ENCODE measurements at regions not wholly inside any gene's neighbourhood (a gene's known extent, or its start where the extent isn't known, plus 50 kb on each side); places are given as distances from the start of the nearest gene placed in this dataset.

- Histone ChIP-seq H3K9ac (ENCODE audit: low read length) (no peak overlapping the region), H3K4me1 (ENCODE audit: control insufficient read depth in 1 of 2, insufficient read depth in 2 of 2, low read length in 2 of 2) (peaks cover 0 to 5% of the 10 kb centered on the region in 2 experiments; a peak in 2 of 4 replicates), H3K27ac (ENCODE audit: low read depth, low read length) (no peak overlapping the region), H3K4me2 (ENCODE audit: low read length) (no peak overlapping the region), H3K4me3 (replicated peaks in 1 of 2; ENCODE audit: low read depth in 1 of 2, low read length in 2 of 2) (no peak overlapping the region), H3K9me2 (ENCODE audit: insufficient read depth) (no peaks in the 10 kb centered on the region), H2AFZ (ENCODE audit: low read depth, low read length, poor library complexity, severe bottlenecking) (no peak overlapping the region), H3K9me3 (ENCODE audit: control insufficient read depth in 1 of 2, insufficient read depth in 1 of 2, low read depth in 1 of 2, low read length in 2 of 2) (no peaks in the 10 kb centered on the region), H4K20me1 (ENCODE audit: insufficient read depth) (no peaks in the 10 kb centered on the region), H3K79me2 (ENCODE audit: insufficient read depth, low read length) (no peaks in the 10 kb centered on the region), H3K36me3 (ENCODE audit: control insufficient read depth in 1 of 2, insufficient read depth in 2 of 2, low read length in 2 of 2) (no peaks in the 10 kb centered on the region), H3K27me3 (ENCODE audit: insufficient read depth, low read length) (peaks cover 42% of the 10 kb centered on the region)
- CTCF ChIA-PET, result no interaction called here
- no TSS peak for BruUV-seq (replicated peaks)
- RAD21 ChIA-PET (ENCODE audit: low non-redundant PET in 1 of 2, low total read pairs in 2 of 2, uncharacterized antibody in 2 of 2, unreplicated experiment in 2 of 2), result no interaction called here
- POLR2A ChIA-PET, result no interaction called here
- no peak for TF ChIP-seq EZH2phosphoT487 (IDR thresholded peaks at IDR 0.05; ENCODE audit: borderline replicate concordance)
- TF ChIP-seq REST (IDR thresholded peaks at IDR 0.05; ENCODE audit: low read depth), result no peak
- no peak for TF ChIP-seq EZH2 (IDR thresholded peaks at IDR 0.05)
- no peak for TF ChIP-seq CBX3 (IDR thresholded peaks at IDR 0.05; ENCODE audit: low read depth)
- TF ChIP-seq JUND (IDR thresholded peaks at IDR 0.05), result no peak
- no peak for TF ChIP-seq SIN3A (IDR thresholded peaks at IDR 0.05; ENCODE audit: low read depth)
- TF ChIP-seq CEBPB (IDR thresholded peaks at IDR 0.05; ENCODE audit: low read depth), result no peak
- no peak for TF ChIP-seq YY1 (IDR thresholded peaks at IDR 0.05; ENCODE audit: extremely low read depth, insufficient replicate concordance, low read depth, low read length)
- no peak for TF ChIP-seq ELF1 (IDR thresholded peaks at IDR 0.05; ENCODE audit: borderline replicate concordance, low read depth)
- no peak for TF ChIP-seq POLR2A (IDR thresholded peaks at IDR 0.05; ENCODE audit: borderline replicate concordance, extremely low read depth, insufficient read depth, insufficient read length)
- no peak for TF ChIP-seq MAX (IDR thresholded peaks at IDR 0.05)
- TF ChIP-seq FOSL1 (IDR thresholded peaks at IDR 0.05; ENCODE audit: low read depth), result no peak
- no peak for TF ChIP-seq ZBTB33 (IDR thresholded peaks at IDR 0.05; ENCODE audit: extremely low read depth, insufficient replicate concordance, low read length)
- TF ChIP-seq ATF3 (IDR thresholded peaks at IDR 0.05), result no peak
- no peak for ATAC-seq
- no peak for DNase-seq (ENCODE audit: low read depth, low spot score)
- intact Hi-C loops (cut with micrococcal nuclease), result no loop called here
Observed at GRCh38 chr1:117691942-117692341, 86.1 kb downstream of the TENT5C start.
